ENCODE measurements at regions not wholly inside any gene's neighbourhood (a gene's known extent, or its start where the extent isn't known, plus 50 kb on each side); places are given as distances from the start of the nearest gene placed in this dataset.

GRCh38 chrX:39820938-39821708 is 276.6 kb downstream of the BCOR start:
- DNase-seq (ENCODE audit: low read depth, low spot score) = no peak

DNA sequence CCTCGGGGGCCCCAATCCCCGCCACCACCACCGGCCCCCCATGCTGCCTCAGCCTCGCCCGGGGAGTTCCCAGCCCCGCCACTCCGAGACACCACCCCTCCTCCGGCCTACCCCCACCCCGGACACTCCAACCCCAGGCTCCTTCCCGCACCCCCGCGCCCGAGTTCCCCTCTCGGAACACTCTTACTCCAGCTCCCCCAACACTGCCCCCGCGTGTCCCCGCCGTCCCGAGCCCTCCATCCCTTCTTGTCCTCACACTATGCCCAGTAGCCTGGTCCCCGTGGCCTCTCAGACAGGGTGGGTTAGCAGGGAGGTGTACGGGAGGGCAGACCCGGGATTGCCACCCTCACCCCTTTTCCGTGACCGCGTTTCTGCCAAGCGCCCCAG is 276.1 kb downstream of the BCOR start:
- DNase-seq (ENCODE audit: low read depth, low spot score) = no peak

DNA sequence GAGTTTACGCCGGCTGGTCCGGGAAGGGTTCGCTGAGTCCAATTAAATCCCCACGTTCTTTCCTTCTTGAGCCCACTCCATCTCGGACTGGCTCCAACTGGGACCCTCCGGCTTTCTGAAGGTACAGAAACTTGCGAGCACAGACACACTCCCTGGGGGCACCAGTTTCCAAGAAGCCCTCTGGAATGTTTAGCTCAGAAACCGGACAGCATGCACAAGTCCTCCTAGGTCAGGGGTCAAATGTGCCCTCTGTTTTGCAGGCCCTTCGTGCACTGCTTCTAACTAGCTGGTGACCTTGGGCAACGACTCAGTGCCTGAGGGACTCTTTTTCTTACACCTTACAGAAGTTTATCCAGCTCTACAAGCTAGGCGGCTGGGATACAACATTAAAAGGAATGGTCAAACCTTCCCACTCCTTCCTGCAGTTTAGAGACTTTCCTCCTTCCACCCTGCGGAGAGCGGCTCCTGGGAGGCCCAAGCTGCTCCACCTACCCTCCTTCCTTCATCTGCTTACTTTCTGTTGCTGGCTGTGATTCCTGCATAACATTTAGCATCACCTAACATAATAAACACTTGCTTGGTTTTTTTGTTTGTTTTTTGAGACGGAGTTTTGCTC is 275.5 kb downstream of the BCOR start:
- DNase-seq (ENCODE audit: low read depth, low spot score) = no peak

DNA sequence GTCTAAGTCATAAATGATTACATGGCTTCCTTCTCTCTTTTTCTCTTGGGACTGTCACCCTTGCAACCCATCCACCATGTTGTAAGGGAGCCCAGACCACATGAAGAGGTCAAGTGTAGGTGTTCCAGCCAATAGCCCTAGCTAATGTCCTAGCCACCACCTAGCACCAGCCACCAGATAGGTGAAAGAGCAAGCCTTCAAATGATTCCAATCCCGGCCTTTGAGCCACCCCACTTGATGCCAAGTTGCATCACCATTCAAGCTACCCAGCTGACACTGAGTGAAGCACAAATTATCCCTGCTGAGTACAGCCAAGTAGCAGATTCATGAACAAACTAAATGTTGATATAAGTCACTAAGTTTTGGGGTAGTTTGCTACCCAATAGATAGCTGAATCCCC is 274.3 kb downstream of the BCOR start:
- DNase-seq (ENCODE audit: low read depth, low spot score) = no peak

GRCh38 chrX:39823854-39824253 is 273.9 kb downstream of the BCOR start:
- DNase-seq (ENCODE audit: low read depth, low spot score) = no peak

DNA sequence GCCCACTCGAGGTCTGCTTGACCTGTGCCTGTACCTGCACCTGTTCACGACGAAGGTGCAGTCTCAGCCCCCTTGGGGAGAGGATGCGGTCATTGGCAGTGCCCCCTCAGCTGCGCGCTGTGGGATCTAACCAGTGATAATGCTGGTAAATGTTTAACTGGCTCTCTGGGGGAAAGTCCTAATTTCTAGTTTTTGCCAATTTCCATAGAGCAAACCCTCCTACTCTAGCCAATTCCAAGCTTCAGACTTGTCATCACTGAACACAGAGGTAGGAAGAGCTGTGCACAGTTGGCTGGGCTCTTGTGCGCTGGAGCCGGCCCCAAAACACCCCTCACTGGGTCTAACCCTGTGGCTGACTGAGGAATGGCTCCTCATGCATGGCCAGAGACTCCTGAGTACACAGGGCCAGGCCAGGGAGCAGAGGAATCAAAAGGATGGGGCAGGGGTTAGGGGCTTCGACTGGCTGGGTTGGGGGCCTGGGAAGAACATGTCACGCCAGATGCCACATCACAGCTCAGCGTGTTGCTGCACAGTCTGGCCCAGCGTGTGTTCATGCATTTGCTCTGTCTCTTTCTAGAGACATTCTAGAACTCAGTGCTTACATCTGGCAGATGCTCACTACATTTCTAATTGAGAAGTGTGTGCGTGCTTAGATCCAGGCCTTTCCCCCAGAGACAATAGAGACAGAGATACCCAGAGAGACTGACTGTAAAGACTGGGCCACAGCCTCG is 270.8 kb downstream of the BCOR start:
- DNase-seq (ENCODE audit: low read depth, low spot score) = no peak

GRCh38 chrX:39827951-39828350 is 269.8 kb downstream of the BCOR start:
- no peak for DNase-seq (ENCODE audit: low read depth, low spot score)

GRCh38 chrX:39828971-39829370 is 268.8 kb downstream of the BCOR start:
- DNase-seq (ENCODE audit: low read depth, low spot score) = no peak

DNA sequence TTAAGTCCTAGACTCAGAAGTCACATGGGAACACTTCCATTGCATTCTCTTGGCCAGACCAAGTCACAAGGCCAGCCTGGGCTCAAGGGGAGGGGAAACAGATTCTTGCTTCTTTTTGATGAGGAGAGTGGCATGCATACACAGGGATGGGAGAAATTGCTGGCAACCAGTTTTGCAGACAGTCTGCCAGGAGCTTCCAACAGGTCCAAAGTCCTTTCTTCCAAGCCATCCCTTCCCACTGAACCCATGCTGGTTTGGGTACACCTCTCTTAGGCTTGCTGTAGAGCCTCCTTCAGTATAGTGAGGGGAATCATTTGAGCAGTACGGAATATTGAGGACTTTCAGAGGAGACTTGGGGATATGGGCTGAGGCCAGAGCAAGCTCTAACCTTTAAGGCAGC is 267.8 kb downstream of the BCOR start:
- DNase-seq (ENCODE audit: low read depth, low spot score) = no peak

- no peak for DNase-seq (ENCODE audit: low read depth, low spot score)
These were observed 267.3 kb downstream of the BCOR start for GRCh38 chrX:39830414-39830813.

- no peak for DNase-seq (ENCODE audit: low read depth, low spot score)
These were observed 265.5 kb downstream of the BCOR start for GRCh38 chrX:39832211-39832610.

DNA sequence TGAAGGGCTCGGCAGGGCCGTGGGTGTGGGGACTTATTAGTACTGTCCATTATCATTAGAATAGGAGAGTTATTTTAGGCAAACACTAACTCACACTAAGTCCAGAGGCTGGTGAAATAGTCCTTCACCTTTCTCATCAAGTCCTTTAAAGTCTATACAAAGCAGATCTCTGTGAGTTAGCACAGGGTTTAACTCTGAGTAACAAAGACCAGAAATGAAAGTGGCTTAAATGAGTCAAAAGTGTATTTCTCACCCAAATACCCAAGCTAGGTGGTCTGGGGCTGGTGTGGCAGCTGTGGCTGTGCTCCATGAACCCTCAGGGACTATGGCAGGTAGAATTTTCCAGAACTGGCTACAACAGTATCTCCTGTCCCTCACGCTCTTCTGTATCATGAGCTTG is 263.2 kb downstream of the BCOR start:
- no peak for DNase-seq (ENCODE audit: low read depth, low spot score)

GRCh38 chrX:39835241-39835640 is 262.5 kb downstream of the BCOR start:
- DNase-seq (ENCODE audit: low read depth, low spot score) = no peak

- no peak for DNase-seq (ENCODE audit: low read depth, low spot score)
These were observed 262.0 kb downstream of the BCOR start for GRCh38 chrX:39835776-39836175.

- no peak for DNase-seq (ENCODE audit: low read depth, low spot score)
These were observed 260.8 kb downstream of the BCOR start for GRCh38 chrX:39836802-39837420.

DNA sequence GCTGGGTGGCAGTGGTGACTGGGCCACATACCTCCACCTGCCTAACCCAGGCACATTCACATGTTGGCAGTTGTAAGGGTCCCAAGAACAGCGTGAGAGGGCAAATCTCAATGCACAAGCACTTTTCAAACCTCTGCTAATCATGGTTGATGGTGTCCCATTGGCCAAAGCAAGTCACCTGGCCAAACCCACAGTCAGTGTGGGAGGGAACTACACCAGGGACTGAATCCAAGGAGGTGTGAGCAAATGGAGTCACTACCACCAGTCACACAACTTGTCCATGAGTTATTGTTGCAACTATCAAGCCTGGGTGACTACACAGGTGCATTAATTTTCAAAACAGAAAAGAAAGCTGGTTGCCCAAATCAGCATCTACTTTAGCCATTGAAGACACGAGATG is 260.1 kb downstream of the BCOR start:
- DNase-seq (ENCODE audit: low read depth, low spot score) = no peak

DNA sequence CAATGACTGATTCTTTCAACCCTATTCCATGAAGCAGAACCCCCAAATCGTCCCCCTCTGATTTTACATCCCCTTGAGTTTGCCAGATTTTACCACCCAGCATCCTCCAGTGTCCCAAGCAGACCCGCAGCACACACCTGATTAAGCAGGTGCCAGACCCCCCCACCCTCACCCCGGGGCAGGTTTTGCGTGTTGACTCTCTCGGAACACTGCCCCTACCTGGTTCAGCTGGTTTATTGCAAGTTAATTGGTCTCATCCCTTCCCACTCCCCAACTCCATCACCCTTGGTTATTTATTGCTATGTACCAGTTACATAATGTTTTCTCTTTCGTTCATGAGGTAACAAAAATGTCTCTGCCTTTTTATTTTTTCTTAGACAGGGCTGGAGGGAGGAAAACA is 258.4 kb downstream of the BCOR start:
- DNase-seq (ENCODE audit: low read depth, low spot score) = no peak

DNA sequence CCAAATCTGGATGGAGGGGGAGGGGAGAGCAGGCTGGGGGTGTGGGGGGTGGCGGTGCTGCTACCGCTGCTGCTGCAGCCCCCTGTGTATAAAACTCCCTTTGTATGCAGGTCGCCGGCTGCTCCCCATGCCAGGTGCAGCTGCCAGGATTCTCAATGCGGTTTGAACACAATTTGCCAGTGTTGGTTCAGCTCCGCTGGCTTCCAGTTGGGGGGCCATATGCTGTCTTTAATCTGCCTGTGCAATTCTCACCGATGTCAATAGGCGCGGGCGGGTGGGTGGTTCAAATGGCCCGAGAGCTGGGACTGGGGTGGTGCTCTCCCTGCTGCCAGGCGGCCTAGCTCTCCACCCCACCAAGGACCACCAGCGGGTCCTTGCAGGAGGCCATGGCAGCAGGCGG is 257.6 kb downstream of the BCOR start:
- no peak for DNase-seq (ENCODE audit: low read depth, low spot score)

- no peak for DNase-seq (ENCODE audit: low read depth, low spot score)
These were observed 257.1 kb downstream of the BCOR start for GRCh38 chrX:39840581-39841093.

DNA sequence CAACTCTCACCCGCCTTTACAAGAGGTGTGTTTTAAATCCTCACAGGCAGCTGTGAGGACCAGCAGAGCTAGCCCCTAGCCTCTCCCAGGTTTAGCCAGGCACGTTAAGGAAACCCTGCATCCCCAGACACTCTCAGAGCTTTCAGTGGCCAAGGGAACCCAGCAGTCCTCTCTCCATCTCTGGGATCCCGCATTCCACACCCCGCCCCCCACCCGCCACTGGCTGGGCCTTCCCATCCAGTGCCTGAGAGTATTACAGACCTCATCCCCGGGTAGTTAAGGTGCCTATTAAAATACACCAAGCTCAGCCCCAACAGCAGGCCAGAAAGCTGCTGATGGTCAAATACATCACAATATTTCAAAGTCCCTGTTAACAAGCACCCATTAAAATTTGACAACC is 256.2 kb downstream of the BCOR start:
- no peak for DNase-seq (ENCODE audit: low read depth, low spot score)

DNA sequence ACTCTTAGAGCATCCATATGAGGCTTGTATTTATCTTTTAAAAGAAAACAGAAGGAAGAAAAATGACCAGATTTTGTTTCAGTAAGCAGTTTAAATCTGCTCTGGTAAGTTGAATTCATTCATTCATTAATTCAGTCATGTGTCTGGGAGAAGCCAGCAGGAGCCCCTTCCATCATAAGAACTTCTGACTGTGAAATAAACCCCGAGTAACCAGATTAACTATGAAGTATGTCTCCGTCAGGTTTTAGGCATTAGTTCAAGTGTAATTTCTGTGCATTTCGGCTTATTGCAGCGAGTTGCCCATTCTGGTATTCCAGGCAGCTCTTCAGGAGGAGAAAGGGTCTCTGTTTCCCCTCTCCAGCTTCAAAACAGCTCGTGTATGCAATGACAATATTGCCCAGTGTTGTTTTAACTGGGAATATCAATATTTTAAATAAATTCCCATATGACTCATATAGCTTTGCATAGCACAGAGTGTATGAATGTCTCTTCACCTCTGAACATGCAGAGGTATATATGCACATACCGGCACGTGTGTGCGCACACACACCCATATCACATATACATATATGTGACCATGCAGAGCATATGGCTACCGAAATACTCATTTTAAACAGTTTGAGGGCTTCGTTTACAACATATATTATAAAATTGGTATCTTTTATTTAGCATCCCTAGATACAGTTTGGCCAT is 255.3 kb downstream of the BCOR start:
- no peak for DNase-seq (ENCODE audit: low read depth, low spot score)

DNA sequence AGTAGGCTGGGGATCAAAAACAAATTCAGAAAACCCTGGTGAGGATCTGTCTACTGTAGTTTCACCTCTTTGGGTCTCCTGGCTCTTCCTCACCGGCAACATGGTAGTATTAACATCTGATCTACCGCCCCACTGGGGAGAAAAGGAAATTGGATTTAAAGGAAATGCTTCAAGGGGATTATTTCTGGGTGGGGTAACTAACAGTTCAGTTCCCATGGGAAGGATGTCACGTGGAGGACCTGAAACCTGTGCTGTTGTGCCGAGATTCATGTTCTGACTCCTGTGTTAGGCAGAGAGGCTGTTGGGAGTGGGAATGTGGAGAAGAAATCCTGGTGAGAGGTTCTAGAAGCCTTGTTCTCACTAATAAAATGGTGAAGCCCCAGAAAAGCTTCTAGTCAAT is 254.4 kb downstream of the BCOR start:
- no peak for DNase-seq (ENCODE audit: low read depth, low spot score)

Data from brain pericyte (primary cell).